Osteoblast (primary cell): ENCODE measurements at regions not wholly inside any gene's neighbourhood (a gene's known extent, or its start where the extent isn't known, plus 50 kb on each side); places are given as distances from the start of the nearest gene placed in this dataset.

Experiments used
- DNase-seq: peaks from one replicate; pipeline ENCODE4 v3.0.0; 2011; ENCODE audit warnings: low spot score, mixed read lengths; ENCODE audit not compliant: insufficient read length; ENCODE audit errors: missing footprints
- H2AFZ ChIP-seq: 2 replicates; pipeline ENCODE4 v1.6.0; 2011; ENCODE audit warnings: mild to moderate bottlenecking, low read length
- H3K27ac ChIP-seq: 2 replicates; pipeline ENCODE4 v1.5.1; 2011; ENCODE audit warnings: mild to moderate bottlenecking, low read depth, low read length, moderate library complexity
- H3K27me3 ChIP-seq: 2 replicates; pipeline ENCODE4 v1.6.0; 2012; ENCODE audit warnings: mild to moderate bottlenecking, control low read depth, inconsistent platforms, low read length, moderate library complexity; ENCODE audit not compliant: insufficient read depth
- H3K36me3 ChIP-seq: 2 replicates; pipeline ENCODE4 v1.5.1; 2011; ENCODE audit warnings: mild to moderate bottlenecking, low read length, control low read depth, moderate library complexity; ENCODE audit not compliant: insufficient read depth
- H3K4me1 ChIP-seq: 2 replicates; pipeline ENCODE4 v1.5.1; 2011; ENCODE audit warnings: mild to moderate bottlenecking, low read length, control low read depth, moderate library complexity; ENCODE audit not compliant: insufficient read depth
- H3K4me2 ChIP-seq: 2 replicates; pipeline ENCODE4 v1.6.0; 2011; ENCODE audit warnings: mild to moderate bottlenecking, low read length; ENCODE audit not compliant: insufficient read depth
- H3K4me3 ChIP-seq: fragments of 200-600 bp; sonication (generic); 3 replicates; pipeline ENCODE4 v1.5.1; 2012; ENCODE audit warnings: mild to moderate bottlenecking, low read length, inconsistent platforms; ENCODE audit not compliant: insufficient read depth
- H3K79me2 ChIP-seq: 2 replicates; pipeline ENCODE4 v1.6.0; 2012; ENCODE audit warnings: mild to moderate bottlenecking, low read length, control low read depth, inconsistent platforms; ENCODE audit not compliant: insufficient read depth
- H3K9me3 ChIP-seq: 2 replicates; pipeline ENCODE4 v1.5.1; 2011; ENCODE audit warnings: low read depth, low read length, control low read depth
- H4K20me1 ChIP-seq: 2 replicates; pipeline ENCODE4 v1.6.0; 2012; ENCODE audit warnings: mild to moderate bottlenecking, low read length, control low read depth; ENCODE audit not compliant: insufficient read depth
- CTCF ChIP-seq: IDR thresholded peaks from 2 replicates; pipeline ENCODE4 v1.5.1; 2011; ENCODE audit warnings: mild to moderate bottlenecking, low read depth, low read length, moderate library complexity; ENCODE audit errors: extremely low read depth

- Histone ChIP-seq H4K20me1 (no peaks in the 10 kb centered on the region), H3K27me3 (no peaks in the 10 kb centered on the region), H3K79me2 (no peaks in the 10 kb centered on the region), H3K27ac (no peak overlapping the region), H3K4me1 (no peaks in the 10 kb centered on the region), H3K4me2 (no peak overlapping the region), H2AFZ (no peak overlapping the region), H3K9me3 (no peaks in the 10 kb centered on the region), H3K4me3 (no peak overlapping the region), H3K36me3 (no peaks in the 10 kb centered on the region)
- TF ChIP-seq CTCF, result no peak
- no peak for DNase-seq
Observed at GRCh38 chr6:3573670-3574069, 116.8 kb upstream of the SLC22A23 start.

GRCh38 chr6:3571836-3572235 lies 115.0 kb upstream of the SLC22A23 start:
- H3K27ac ChIP-seq, result no peak overlapping the region
- no peaks in the 10 kb centered on the region for H3K36me3 ChIP-seq
- H3K9me3 ChIP-seq, result no peaks in the 10 kb centered on the region
- no peak overlapping the region for H2AFZ ChIP-seq
- H3K4me1 ChIP-seq, result peaks cover 3% of the 10 kb centered on the region
- TF ChIP-seq CTCF, result no peak
- H4K20me1 ChIP-seq, result no peaks in the 10 kb centered on the region
- no peak overlapping the region for H3K4me2 ChIP-seq
- DNase-seq, result no peak
- H3K4me3 ChIP-seq, result no peak overlapping the region
- H3K79me2 ChIP-seq, result no peaks in the 10 kb centered on the region
- no peaks in the 10 kb centered on the region for H3K27me3 ChIP-seq

GRCh38 chr6:3571250-3571681 lies 114.4 kb upstream of the SLC22A23 start:
- TF ChIP-seq CTCF, result no peak
- Histone ChIP-seq H3K4me3 (no peak overlapping the region), H3K27ac (no peak overlapping the region), H3K4me2 (no peak overlapping the region), H3K27me3 (no peaks in the 10 kb centered on the region), H3K4me1 (peaks cover 7% of the 10 kb centered on the region), H3K9me3 (no peaks in the 10 kb centered on the region), H2AFZ (no peak overlapping the region), H3K36me3 (no peaks in the 10 kb centered on the region), H3K79me2 (no peaks in the 10 kb centered on the region), H4K20me1 (no peaks in the 10 kb centered on the region)
- peak; percentile 58 for DNase-seq

DNA sequence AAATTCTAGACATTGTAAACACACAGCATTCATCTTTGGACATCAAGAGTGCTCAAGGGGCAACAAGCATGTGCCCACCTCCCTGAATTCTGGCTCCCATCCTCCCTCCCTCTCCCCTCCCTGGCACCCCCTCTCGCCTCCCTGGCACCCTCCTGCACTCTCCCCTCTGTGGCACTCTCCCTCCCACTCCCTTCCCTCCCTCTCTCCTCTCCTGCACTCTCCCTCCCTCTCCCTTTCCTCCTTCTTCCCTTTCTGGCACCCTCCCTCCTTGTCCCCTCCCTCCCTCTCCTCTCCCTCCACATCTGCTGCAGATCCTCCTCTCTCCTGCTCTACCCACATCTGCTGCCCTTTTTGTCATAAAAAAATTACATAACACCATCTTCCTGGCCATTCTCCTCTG lies 113.0 kb upstream of the SLC22A23 start:
- Histone ChIP-seq H3K4me2 (no peak overlapping the region), H2AFZ (no peak overlapping the region), H3K4me1 (peaks cover 7% of the 10 kb centered on the region), H3K27me3 (no peaks in the 10 kb centered on the region), H3K4me3 (no peak overlapping the region), H3K9me3 (no peaks in the 10 kb centered on the region), H3K27ac (no peak overlapping the region), H4K20me1 (no peaks in the 10 kb centered on the region), H3K36me3 (no peaks in the 10 kb centered on the region), H3K79me2 (no peaks in the 10 kb centered on the region)
- DNase-seq, result no peak
- TF ChIP-seq CTCF, result no peak
